Activated naive CD4-positive, alpha-beta T cell treated with anti-CD3 and anti-CD28 coated beads, Interleukin-2, amount 50 U/mL, for 72 hours (primary cell): ENCODE measurements at regions not wholly inside any gene's neighbourhood (a gene's known extent, or its start where the extent isn't known, plus 50 kb on each side); places are given as distances from the start of the nearest gene placed in this dataset.
"Not testable (repeated sequence)": the region's sequence is repeated elsewhere in the genome, so short reads cannot be mapped to it uniquely, and the experiment has no call there.

Experiments
- ATAC-seq, 2 donors: fragments of 150-1000 bp; cut with Tn5 transposase; 2 replicates each; pipeline ENCODE4 v1.10.0; 2021; ENCODE audit warnings: mild to moderate bottlenecking in 2 of 2, moderate library complexity in 2 of 2
- DNase-seq, 2 donors: peaks; one replicate each; pipeline ENCODE4 v3.0.0; 2021 to 2022; ENCODE audit warnings: low spot score in 2 of 2
- H3K27ac Mint-ChIP-seq, 2 donors: one replicate each; pipeline ENCODE4 v1.8.0; 2022; ENCODE audit warnings: mild to moderate bottlenecking in 2 of 2, mixed read lengths in 2 of 2
- H3K36me3 Mint-ChIP-seq, 2 donors: one replicate each; pipeline ENCODE4 v1.8.0; 2022; ENCODE audit warnings: mixed read lengths in 2 of 2
- H3K9me3 Mint-ChIP-seq, 2 donors: one replicate each; pipeline ENCODE4 v1.8.0; 2022; ENCODE audit warnings: mixed read lengths in 2 of 2

GRCh38 chr1:14156543-14156942, 441.9 kb upstream of the KAZN start:
- Mint-ChIP-seq H3K9me3 (peaks cover 18 to 20% of the 10 kb centered on the region in 2 donors), H3K36me3 (peaks cover 0 to 20% of the 10 kb centered on the region in 2 donors), H3K27ac (no peak overlapping the region)
- no peak for ATAC-seq
- DNase-seq = no peak

- H3K36me3 Mint-ChIP-seq = peaks cover 0 to 28% of the 10 kb centered on the region in 2 donors
- ATAC-seq (no peak), DNase-seq (no peak)
- no peak overlapping the region for H3K27ac Mint-ChIP-seq
- peaks cover 12 to 15% of the 10 kb centered on the region in 2 donors for H3K9me3 Mint-ChIP-seq
Measured at GRCh38 chr1:14160781-14161180, 437.7 kb upstream of the KAZN start.

- Mint-ChIP-seq H3K9me3 (peaks cover 0 to 8% of the 10 kb centered on the region in 2 donors), H3K36me3 (peaks cover 0 to 19% of the 10 kb centered on the region in 2 donors), H3K27ac (no peak overlapping the region)
- DNase-seq = no peak
- no peak for ATAC-seq
Measured at GRCh38 chr1:14163246-14163645, 435.2 kb upstream of the KAZN start.

GRCh38 chr1:14165371-14165801, 433.1 kb upstream of the KAZN start:
- Mint-ChIP-seq H3K36me3 (peaks cover 0 to 9% of the 10 kb centered on the region in 2 donors), H3K27ac (no peak overlapping the region), H3K9me3 (no peaks in the 10 kb centered on the region)
- DNase-seq (no peak), ATAC-seq (no peak)

GRCh38 chr1:14167884-14168283, 430.6 kb upstream of the KAZN start:
- ATAC-seq (no peak), DNase-seq (no peak)
- no peak overlapping the region for H3K27ac Mint-ChIP-seq
- peaks cover 0 to 9% of the 10 kb centered on the region in 2 donors for H3K36me3 Mint-ChIP-seq
- H3K9me3 Mint-ChIP-seq = peaks cover 0 to 3% of the 10 kb centered on the region in 2 donors

GRCh38 chr1:14168326-14169063, 430.0 kb upstream of the KAZN start:
- Mint-ChIP-seq H3K36me3 (peaks cover 0 to 7% of the 10 kb centered on the region in 2 donors), H3K27ac (no peak overlapping the region), H3K9me3 (peaks cover 0 to 7% of the 10 kb centered on the region in 2 donors)
- ATAC-seq (no peak), DNase-seq (no peak)

GRCh38 chr1:14173598-14173997, 424.9 kb upstream of the KAZN start:
- no peak for ATAC-seq
- no peak for DNase-seq
- Mint-ChIP-seq H3K9me3 (peaks cover 0 to 7% of the 10 kb centered on the region in 2 donors), H3K36me3 (no peaks in the 10 kb centered on the region), H3K27ac (no peak overlapping the region)

- ATAC-seq, H3K27ac Mint-ChIP-seq, H3K36me3 Mint-ChIP-seq: not testable (repeated sequence)
Measured at GRCh38 chr1:14177866-14178265, 420.6 kb upstream of the KAZN start.

GRCh38 chr1:14180738-14181137, 417.7 kb upstream of the KAZN start:
- DNase-seq = no peak
- no peak overlapping the region for H3K27ac Mint-ChIP-seq
- ATAC-seq = no peak
- H3K36me3 Mint-ChIP-seq = peaks cover 0 to 5% of the 10 kb centered on the region in 2 donors
- no peaks in the 10 kb centered on the region for H3K9me3 Mint-ChIP-seq

More at GRCh38 chr1:14177866-14178265, 420.6 kb upstream of the KAZN start:
- H3K9me3 Mint-ChIP-seq, DNase-seq: not testable (repeated sequence)

- Mint-ChIP-seq H3K27ac (no peak overlapping the region), H3K36me3 (peaks cover 0 to 5% of the 10 kb centered on the region in 2 donors), H3K9me3 (no peaks in the 10 kb centered on the region)
- ATAC-seq = no peak
- DNase-seq = no peak
Measured at GRCh38 chr1:14181191-14181795, 417.2 kb upstream of the KAZN start.

GRCh38 chr1:14182856-14183255, 415.6 kb upstream of the KAZN start:
- H3K9me3 Mint-ChIP-seq = no peaks in the 10 kb centered on the region
- ATAC-seq (no peak), DNase-seq (no peak)
- peaks cover 0 to 5% of the 10 kb centered on the region in 2 donors for H3K36me3 Mint-ChIP-seq
- no peak overlapping the region for H3K27ac Mint-ChIP-seq

- no peak for DNase-seq
- no peak for ATAC-seq
Measured at GRCh38 chr1:14183329-14183728, 415.2 kb upstream of the KAZN start.

GRCh38 chr1:14184454-14184853, 414.0 kb upstream of the KAZN start:
- DNase-seq (no peak), ATAC-seq (no peak)
- H3K9me3 Mint-ChIP-seq = no peaks in the 10 kb centered on the region
- H3K27ac Mint-ChIP-seq = no peak overlapping the region
- peaks cover 0 to 5% of the 10 kb centered on the region in 2 donors for H3K36me3 Mint-ChIP-seq

More at GRCh38 chr1:14183329-14183728, 415.2 kb upstream of the KAZN start:
- no peaks in the 10 kb centered on the region for H3K9me3 Mint-ChIP-seq
- peaks cover 0 to 5% of the 10 kb centered on the region in 2 donors for H3K36me3 Mint-ChIP-seq
- H3K27ac Mint-ChIP-seq = no peak overlapping the region

- H3K9me3 Mint-ChIP-seq = no peaks in the 10 kb centered on the region
Measured at GRCh38 chr1:14189381-14189780, 409.1 kb upstream of the KAZN start.

GRCh38 chr1:14190508-14190907, 408.0 kb upstream of the KAZN start:
- H3K9me3 Mint-ChIP-seq = no peaks in the 10 kb centered on the region
- ATAC-seq (no peak), DNase-seq (no peak)
- no peaks in the 10 kb centered on the region for H3K36me3 Mint-ChIP-seq
- no peak overlapping the region for H3K27ac Mint-ChIP-seq

More at GRCh38 chr1:14189381-14189780, 409.1 kb upstream of the KAZN start:
- Mint-ChIP-seq H3K36me3 (peaks cover 0 to 3% of the 10 kb centered on the region in 2 donors), H3K27ac (no peak overlapping the region)
- ATAC-seq (no peak), DNase-seq (no peak)

GRCh38 chr1:14194511-14194910, 404.0 kb upstream of the KAZN start:
- Mint-ChIP-seq H3K36me3 (no peaks in the 10 kb centered on the region), H3K27ac (no peak overlapping the region), H3K9me3 (no peaks in the 10 kb centered on the region)
- no peak for DNase-seq
- no peak for ATAC-seq

GRCh38 chr1:14205066-14205465, 393.4 kb upstream of the KAZN start:
- Mint-ChIP-seq H3K9me3 (no peaks in the 10 kb centered on the region), H3K36me3 (no peaks in the 10 kb centered on the region), H3K27ac (no peak overlapping the region)
- DNase-seq (no peak), ATAC-seq (no peak)

- ATAC-seq (no peak), DNase-seq (no peak)
- Mint-ChIP-seq H3K27ac (no peak overlapping the region), H3K9me3 (peaks cover 8 to 12% of the 10 kb centered on the region in 2 donors), H3K36me3 (peaks cover 0 to 6% of the 10 kb centered on the region in 2 donors)
Measured at GRCh38 chr1:14215151-14215550, 383.3 kb upstream of the KAZN start.
